ENCODE measurements at regions not wholly inside any gene's neighbourhood (a gene's known extent, or its start where the extent isn't known, plus 50 kb on each side); places are given as distances from the start of the nearest gene placed in this dataset.
"Not testable (repeated sequence)": the region's sequence is repeated elsewhere in the genome, so short reads cannot be mapped to it uniquely, and the experiment has no call there.

DNA sequence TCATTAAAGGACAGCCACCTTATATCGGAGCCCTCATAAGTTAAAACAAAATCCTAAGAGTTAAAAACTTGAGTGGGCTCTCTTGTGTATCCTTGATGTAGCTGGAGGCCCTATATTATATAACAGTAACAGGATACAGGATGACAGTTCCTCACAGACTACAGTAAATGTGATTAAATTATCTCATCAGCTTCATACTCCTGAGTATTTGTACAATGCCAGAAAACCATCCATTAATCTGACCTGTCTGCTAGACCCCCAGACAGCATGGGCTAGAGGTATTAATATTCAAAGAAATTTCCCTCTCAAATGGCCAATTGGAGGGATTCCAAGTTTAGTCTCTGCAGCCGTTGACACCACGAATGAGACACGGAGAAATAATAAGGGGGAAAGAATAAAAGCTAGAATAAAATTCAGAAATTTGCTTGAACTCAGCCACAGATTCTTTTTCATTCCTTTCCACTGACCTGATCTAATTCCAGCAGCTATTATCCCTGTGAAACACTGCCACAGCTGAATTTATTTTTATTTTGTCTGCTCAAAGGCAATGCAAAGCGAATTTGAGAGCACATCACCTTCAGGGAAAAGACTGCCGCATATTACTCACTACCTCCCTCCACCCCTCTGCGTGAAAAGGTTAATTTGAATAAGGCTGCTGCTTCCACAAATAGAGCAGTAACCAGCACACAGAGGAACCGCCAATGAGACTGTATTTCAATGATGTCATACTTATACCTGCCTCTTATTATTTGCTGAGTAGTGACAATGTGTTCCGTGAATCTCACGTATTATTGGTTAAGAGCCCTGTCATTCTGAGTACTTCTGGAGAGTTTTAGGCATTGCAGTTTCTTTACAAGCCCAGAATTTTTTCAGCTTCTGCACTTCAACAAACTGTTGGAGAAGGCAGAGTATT lies 155.9 kb upstream of the KLF12 start:
- peak in 1 of 2 donors; percentile 30 for DNase-seq (ENCODE audit: low read depth in 2 of 2)

DNA sequence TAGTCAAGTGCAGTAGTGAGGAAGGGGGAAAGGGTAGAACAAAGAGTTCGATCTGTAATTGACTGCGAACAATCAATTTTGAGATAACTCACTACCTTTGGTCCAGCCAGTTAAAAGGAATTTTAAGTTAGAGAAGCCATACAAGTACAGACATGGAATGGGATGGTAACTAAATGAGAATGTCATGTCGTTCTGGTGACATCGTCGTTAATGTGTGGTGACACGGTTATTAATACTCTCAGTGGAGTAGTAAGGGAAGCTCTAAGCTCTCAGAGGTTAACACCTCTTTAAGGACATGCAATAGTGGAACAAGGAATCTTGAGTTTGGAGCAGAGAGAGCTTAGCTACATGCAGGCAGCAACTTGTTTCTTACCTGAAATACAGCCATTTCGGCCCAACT lies 154.9 kb upstream of the KLF12 start:
- DNase-seq (ENCODE audit: low read depth in 2 of 2), result no peak

DNA sequence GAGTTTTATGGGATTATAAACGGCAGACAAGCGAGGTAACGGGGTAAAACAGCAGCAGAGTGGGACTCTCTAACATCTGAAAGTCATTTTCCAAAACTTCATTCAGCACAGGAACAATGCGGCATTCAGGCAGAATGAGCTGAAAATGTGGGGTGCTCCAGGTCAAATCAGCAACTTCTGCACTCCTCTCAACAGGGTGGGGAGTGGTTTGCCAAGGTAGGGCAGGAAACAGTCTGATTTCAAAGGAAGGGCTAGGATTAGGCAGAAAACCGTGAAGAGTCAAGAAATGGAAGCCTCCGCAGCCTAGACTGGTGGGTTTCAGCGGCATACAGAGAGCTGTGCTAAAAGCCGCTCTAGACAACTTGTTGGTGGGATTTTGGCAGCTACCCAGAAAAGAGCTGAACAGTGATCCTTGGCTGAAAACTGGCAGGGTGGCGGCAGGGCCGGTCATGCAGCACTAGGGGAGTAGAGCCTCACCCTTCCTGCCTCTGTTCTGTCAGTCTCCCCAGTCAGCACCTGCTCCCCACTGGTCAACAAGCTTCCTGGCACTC lies 154.2 kb upstream of the KLF12 start:
- peak in 1 of 2 donors; percentile 2 for DNase-seq (ENCODE audit: low read depth in 2 of 2)

DNA sequence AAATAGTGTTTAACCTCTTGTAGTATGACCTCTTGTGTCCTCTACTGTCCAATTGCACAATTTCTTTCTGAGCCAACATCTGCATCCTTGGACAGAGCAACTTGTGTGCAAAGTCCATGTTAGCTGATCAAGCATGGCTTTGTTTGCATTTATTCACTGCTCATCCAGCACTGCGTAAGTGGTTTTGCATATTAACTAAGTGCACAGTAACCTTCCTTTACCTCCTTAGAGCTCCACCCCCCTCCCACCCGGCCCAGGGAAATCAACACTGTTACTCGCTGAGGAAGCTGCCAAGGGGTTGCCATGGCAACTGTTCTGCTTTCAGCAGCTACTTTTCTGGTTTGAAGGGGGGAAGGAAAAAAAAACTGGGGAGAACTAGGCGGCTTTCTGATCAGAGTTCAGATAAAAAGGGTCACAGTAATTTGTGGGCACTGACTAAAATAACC lies 153.5 kb upstream of the KLF12 start:
- peak; percentile 51 to 61 for DNase-seq (ENCODE audit: low read depth in 2 of 2)

DNA sequence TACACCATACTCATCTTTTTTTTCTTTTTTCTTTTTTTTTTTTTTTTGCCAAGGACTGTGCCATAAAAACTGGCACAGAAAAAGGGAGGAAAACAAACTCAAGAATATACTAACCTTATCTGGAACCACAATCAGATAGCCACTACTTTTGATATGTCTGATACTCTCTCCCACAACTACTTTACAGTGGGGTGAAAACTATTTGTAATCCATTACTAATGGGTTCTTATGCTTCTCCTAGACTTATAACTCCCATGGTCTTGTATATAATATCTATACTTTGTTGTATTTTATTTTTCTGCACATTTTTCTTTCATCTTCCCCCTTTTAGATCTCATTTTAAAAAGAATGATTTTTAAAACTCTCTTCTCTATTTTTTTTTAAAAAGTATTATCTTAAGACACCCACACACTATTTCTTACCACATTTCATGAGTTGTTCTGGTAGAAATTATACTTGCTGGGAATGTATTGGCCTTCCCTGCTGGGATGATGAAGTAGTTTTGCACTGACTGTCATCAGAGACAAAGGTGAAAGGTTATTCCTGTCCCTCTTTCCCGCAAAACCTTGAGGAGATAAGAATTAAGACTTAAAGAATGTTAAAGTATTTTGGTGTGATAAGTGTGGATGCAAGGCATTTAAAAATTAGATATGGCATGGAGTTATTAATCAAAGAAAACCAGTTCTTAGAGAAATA lies 146.7 kb upstream of the KLF12 start:
- no peak for DNase-seq (ENCODE audit: low read depth in 2 of 2)

DNA sequence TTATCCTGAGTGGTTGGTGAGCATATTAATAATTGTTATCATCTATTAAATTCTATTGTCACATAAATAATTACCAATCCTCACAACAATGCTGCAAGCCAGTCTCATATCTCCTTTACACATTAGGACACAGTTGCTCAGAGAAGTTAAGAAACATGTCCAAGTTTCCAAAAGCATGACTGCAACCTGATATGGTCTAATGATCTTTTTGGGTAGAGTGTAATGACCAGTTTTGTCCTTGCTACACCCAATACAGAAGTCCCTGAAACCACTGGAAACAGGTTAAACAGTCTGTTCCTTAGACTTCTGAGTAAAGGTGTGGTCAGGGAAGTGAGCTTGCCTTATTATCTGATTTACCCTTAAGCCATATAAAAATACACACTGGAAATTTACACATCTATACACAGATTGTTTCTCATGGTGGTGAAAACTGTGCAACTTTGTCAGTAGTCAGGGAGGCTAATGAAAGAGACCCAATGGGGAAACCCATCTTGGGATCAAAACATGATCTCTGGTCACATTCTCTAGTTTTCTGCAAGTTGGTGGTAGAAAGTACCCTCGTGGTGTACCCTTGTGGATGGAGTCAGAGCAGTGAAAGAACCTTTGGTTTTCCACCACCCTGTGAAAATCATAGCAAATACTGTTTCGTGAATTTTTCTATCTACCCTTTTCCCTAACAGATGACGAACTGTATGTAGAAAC lies 146.0 kb upstream of the KLF12 start:
- DNase-seq (ENCODE audit: low read depth in 2 of 2), result no peak

DNA sequence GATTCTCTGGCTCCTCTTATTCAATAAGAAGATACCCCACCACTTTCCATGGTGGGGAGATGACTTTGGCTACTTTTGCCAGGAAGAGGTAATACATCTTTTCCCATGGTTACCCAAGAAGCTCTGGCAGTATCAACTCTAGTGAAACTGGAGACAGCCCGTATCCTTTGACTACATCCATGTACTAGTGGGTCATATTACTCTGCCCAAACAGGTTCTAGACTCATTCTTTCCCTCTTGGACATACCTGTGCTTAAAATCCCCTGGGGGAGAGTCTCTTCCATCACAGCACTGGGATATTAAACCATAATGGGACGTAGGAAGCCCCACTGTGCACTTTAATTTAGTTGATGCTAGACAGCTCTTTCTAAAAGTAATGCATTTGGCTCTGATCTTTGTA lies 144.7 kb upstream of the KLF12 start:
- no peak for DNase-seq (ENCODE audit: low read depth in 2 of 2)

DNA sequence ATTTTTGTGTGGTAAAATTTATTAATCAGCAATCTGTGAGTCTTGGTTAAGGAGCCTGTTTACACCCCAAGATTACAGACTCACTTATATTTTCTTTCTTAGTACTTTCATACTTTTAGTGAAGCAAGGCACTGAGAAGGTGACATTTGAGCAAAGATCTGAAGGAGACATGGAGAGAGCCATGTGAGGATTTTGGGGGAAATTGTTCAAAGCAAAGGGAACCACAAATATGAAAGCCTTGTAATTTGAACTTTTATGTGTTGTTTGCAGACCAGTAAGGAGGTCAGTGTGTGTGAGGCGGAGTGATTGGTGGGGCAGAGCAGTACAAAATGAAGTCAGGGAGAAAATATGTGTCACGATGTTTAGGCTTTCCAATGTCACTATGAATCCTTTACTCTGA lies 140.7 kb upstream of the KLF12 start:
- no peak for DNase-seq (ENCODE audit: low read depth in 2 of 2)

DNA sequence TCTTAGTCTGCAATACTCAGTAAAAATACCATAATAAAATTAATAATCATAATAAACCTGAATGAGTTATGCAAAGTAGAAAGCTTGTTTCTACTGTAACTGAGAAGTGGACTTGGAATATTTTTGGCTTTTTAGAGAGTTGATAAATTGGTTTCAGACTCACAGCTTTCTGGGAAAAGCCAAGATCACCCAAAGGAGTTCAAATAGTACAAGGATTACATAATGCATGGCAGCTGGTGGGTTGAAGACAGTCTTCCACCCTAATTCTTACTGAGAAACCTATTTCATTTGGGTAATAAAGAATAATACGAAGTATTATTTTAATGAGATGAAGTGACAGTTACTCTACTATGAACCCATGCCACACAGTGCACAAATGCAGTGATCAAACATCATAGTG lies 139.4 kb upstream of the KLF12 start:
- no peak for DNase-seq (ENCODE audit: low read depth in 2 of 2)

DNA sequence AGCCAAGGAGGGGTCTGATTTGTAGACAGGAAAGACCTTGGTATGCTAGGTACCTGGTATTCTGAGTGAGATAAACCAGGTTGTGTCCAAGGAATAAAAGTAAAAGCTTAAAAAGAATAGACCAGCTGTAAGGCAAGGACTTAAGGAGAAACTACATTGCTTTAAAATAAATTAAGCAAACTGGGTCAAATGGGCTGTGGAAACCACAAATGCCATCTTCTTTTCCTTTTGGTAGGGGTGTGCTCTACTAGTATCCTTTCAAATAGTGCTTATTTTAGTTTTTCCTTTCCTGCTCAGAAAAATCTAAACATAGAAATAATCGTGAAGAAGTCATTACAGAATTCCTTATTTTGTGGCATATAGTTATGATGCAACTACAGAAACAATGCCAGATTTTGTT lies 138.6 kb upstream of the KLF12 start:
- DNase-seq (ENCODE audit: low read depth in 2 of 2), result no peak

DNA sequence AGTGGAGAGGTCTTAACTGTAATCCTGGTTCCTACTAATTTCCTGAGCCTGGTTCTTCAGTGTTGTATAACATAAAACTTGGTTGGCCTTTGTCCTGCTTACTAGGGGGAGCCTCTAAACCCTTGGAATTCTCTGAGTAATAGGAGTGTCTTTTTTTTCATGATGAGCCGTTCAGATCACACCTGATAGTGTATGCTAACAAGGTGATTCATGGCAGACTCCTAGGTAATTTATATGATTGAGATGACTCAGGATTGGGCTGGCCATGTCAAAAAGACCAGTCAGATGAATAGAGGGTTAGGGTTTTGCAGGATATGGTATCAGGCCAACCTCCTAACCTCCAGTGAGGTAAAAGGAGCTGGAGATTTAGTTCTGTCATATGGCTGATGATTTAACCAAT lies 135.8 kb upstream of the KLF12 start:
- DNase-seq (ENCODE audit: low read depth in 2 of 2), result no peak

DNA sequence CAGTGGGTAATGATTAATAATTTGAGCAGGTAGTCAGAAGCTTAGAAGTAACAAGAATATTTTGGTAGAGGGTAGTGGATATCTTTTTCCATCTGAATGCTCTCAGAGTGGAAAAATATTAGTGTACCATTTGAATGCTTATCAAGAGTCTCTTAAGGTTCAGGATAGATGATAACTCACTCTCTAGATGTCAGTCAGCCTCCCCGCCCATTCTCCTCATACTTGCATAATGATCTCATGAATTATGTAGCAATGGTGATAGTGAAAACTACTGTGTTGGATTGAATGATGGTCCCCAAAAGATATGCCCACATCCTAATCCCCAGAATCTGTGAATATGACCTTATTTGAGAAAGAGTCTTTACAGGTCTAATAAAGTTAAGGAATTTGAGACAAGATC lies 132.7 kb upstream of the KLF12 start:
- no peak for DNase-seq (ENCODE audit: low read depth in 2 of 2)

DNA sequence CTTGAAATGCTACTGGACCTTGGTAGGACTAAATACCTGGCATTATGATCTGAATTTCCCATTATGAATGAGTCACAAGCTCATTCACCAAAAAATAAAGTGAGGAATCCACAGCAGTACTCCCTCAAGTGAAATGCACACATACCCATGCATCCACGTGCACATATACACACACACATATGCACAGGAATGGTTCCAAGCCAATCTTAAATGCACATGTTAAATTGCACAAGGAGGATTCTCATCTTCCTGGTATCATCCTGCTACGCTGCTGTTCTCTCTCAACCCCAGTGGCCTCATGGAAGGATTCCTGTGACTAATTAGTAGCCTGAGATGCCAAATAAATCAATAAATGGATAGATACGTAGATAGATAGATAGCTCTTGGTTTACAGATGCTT lies 132.1 kb upstream of the KLF12 start:
- DNase-seq (ENCODE audit: low read depth in 2 of 2), result no peak

DNA sequence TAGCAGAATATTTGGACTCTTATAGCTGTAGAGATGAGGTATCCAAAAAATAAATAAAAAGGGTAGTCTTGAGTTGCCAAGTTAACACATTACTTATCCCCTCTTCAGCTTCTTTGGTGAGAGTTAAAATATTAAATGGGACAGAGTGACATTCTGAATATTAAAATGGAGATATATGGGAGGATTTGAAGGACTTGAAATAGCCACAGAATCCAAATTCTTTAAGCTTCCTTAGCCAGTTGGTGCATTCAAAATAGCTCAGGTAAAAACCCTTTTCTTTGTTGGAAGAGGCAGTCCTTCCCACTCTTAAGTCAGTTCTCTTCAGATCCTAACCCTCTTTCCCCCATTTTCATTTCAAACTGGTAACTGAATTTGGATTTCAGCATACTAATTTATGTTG lies 130.1 kb upstream of the KLF12 start:
- no peak for DNase-seq (ENCODE audit: low read depth in 2 of 2)

DNA sequence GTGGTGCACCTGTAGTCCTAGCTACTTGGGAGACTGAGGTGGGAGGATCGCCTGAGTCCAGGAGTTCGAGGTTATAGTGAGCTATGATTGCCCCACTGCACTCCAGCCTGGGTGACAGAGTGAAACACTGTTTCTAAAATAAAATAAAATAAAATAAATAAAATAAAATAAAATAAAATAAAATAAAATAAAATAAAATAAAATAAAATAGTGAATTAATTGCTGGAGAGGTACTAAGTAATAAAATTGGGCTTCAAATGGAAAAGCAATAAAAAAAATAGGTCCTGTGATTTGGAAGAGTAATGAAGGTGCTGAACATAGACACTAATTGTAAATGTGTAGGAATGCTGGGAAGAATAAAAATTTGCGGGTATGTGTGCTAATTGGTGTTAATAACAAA lies 126.2 kb upstream of the KLF12 start:
- DNase-seq (ENCODE audit: low read depth in 2 of 2), result not testable (repeated sequence)

DNA sequence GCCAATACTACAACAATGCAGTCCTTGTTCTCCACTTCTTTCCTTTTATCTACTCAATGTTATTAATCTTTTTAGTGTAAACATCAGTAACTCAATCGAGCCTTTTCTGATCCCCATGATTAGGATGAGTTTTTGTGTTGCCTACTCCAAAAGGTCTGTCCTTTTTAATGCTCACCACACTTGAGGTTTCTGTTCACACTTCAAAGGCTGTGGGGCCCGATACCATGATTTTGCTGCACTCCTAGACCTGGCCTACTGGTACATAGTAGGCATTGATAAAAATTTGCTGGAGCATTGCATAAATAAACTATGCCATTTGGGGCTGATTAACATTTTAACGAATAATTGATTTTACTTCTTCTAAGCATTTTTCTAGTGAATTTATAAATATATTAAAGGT lies 125.4 kb upstream of the KLF12 start:
- DNase-seq (ENCODE audit: low read depth in 2 of 2), result no peak

DNA sequence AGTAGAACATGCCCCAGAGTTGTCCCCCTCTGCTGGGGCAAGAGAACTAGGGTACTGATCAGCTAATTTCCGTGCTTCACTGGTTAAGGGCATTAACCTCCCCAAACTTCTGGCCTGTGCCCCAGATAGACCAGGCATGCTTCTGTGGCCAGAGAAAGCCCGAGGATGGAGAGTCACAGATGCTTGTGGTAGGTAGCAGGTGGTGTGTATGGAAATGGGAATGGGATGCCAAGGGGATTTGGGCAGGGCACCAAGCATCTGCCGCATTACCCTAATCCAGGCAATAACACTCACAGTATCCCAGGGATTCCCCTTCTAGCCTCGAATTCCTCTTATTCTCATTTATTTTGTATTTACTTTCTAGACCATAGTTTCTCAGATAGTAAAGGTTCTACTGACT lies 124.8 kb upstream of the KLF12 start:
- no peak for DNase-seq (ENCODE audit: low read depth in 2 of 2)

DNA sequence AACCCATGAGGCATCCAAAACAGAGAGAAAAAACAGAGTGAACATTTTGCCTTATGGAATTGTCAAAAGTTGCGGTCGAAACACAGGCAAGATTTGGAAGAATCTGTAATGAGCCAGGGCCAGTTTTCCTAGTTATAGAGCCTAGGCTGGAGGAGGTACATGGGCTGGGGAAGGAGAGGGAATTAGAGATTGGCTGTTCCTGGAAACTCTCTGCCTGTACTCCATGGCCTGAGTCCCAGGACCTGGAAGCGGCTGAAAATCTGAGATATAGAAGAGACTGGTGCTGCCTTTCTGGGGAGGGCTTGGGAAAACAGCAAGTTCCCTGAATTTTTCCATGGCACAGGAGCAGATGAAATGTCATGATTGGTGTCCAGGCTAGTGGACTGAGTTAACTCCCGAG lies 122.8 kb upstream of the KLF12 start:
- DNase-seq (ENCODE audit: low read depth in 2 of 2), result no peak

DNA sequence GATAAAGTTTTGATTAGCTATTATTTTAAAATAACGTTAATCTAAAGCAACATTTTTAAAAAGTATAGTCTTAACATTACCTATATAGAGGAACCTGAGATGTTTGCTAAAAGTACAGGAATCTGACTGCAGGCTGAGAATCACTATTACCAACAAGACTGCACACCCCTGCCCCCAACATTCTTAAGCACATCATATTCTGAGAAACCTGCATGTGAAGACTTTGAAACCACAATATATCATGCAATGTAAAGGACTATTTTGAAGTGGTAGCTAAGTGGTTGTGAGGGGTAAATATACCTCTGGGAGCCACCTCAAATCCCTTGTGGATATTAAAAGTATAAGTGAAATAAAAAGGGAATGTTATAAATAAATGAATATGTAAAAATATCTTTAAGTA lies 119.0 kb upstream of the KLF12 start:
- DNase-seq (ENCODE audit: low read depth in 2 of 2), result no peak

DNA sequence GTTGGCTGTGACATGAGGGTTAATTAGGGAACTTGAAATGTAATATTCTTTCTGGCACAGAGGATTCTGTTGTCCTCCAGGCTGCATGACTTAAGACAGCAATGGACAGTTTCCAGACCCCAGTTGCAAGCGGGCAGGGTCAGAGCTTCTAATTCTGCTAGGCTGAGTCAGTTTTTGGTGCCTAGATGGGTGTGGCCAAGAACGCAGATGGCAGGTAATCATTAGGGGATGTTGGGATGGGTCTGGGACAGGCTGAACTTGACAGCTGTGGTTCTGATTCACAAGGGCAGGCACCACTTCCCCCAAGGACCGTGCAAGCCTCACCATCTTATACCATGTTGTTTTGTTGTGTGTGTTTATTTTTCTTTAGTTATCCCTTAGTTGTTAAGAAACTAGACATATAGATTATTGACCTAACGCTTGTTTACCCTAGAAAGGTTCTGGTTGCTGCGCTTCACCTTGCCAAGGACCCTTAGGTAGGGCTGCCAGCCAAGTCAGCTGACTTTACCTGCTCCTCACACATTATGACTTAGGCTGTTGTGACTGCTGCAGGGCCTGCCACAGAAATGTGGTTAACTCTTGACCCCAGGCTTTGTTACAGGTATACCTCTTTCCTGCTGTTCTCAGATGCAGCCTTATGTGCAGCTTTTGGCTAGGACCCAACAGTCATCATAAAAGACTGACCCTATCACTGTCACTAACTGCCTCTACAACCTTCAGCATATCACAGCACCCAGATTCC lies 117.7 kb upstream of the KLF12 start:
- DNase-seq (ENCODE audit: low read depth in 2 of 2), result no peak

DNA sequence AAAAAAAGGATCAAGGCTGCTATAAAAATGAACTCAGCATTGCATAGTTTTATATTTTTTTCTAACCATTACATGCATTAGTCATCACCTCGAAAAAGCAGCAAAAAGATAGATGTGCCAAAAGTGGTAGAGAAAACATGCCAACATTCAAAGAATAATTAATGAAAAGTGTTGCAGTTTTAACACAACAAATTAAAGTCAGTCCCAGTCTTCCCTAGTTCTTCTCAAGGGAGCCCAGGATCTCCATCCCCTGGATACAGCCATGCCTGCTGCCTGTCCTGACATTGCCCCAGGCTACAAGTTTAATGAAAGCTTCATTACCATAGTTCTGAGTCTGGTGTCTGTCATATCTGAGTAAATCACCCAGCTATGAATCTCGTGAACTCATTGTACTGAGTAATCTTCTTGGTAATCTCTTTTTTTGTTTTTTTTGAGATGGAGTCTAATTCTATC lies 116.6 kb upstream of the KLF12 start:
- DNase-seq (ENCODE audit: low read depth in 2 of 2), result no peak

DNA sequence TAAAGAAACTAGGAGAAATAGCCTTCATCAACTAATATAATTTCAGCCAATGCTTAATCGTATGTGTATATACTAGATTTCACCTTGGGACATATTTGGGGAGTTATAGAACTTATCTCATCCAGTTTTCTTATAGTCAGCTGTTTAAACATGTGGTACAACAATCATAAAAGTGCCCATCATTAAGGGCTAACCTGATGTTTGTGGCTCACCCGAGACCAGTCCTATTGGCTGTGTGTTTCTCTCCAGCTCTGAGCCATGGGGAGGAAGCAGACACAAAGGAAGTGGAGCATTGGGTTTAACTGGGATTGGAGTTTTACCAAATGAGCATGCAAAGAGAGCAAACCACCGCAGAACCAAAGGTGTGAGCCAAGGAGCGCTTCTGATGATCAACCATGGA lies 114.3 kb upstream of the KLF12 start:
- DNase-seq (ENCODE audit: low read depth in 2 of 2), result no peak

All from stimulated activated CD4-positive, alpha-beta T cell treated with anti-CD3 and anti-CD28 coated beads, Interleukin-1b, Interleukin-23, amount 100 ng/mL, for 4 hours (primary cell).